CD4-positive, alpha-beta T cell treated with Interleukin-15 for 4 hours (primary cell): ENCODE measurements at regions not wholly inside any gene's neighbourhood (a gene's known extent, or its start where the extent isn't known, plus 50 kb on each side); places are given as distances from the start of the nearest gene placed in this dataset.
"Not testable (repeated sequence)": the region's sequence is repeated elsewhere in the genome, so short reads cannot be mapped to it uniquely, and the experiment has no call there.

ENCODE experiments used
- DNase-seq: peaks from one replicate; pipeline ENCODE4 v3.0.0-alpha.2; 2020; ENCODE audit warnings: low spot score

GRCh38 chr6:119802464-119802863 lies 452.9 kb upstream of the MAN1A1 start:
- no peak for DNase-seq

DNA sequence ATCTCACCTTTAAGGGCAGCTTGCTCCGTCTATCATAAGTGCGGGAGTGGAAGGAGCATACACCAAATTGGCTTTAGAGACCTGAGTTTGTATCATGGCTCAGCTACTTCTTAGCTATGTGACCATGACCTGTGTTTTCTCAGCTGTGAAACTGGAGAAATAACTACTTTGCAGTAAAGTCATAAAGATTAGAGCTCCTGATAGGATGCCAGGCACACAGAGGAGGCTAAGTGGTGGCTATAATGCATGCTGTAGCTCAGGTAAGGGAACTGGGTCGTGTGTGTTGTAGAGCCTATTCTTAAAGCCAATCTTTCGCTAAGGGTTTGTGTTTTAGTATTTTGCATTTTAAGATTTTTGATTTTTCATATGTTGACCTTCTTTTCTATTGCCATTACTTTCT lies 451.5 kb upstream of the MAN1A1 start:
- no peak for DNase-seq

GRCh38 chr6:119800526-119800925 lies 451.0 kb upstream of the MAN1A1 start:
- DNase-seq, result no peak

- no peak for DNase-seq
These were observed 450.3 kb upstream of the MAN1A1 start for GRCh38 chr6:119799596-119800509.

DNA sequence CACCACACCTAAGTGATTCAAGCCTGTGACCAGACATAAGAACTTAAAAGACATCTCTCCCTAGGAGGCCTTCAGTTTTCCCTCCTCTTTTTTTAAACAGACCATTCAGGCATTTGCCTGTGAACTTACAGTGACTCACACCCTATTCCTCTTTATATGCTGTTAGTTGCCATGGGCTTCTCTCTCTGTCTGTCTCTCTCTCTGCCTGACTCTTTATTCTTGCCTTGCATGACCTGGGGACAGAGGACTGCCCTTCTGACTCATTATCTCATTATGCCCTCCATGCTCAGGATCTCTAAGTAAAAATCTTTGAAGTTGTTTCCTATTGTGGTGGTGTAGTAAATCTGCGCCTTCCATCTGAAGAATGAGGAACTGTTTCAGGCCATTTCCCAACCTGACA lies 442.2 kb upstream of the MAN1A1 start:
- DNase-seq, result no peak

DNA sequence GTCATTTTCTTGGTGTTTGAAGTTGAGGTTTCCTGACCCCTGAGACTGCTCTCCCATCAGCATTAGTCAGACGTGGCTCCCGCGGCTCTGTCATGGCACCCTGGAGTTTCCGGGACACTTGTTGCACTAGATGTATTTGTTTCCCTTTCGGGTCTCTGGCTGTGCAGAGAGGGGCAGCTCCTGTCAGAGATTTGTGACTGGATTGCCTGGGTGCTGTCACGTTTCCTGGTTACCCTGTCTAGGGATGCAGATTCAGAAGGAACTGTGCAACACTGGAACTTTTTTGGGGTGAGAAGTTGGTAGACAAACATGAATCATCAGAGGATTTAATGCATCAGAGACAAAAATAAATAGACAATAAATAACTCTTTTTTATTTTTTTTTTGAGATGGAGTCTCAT lies 431.8 kb upstream of the MAN1A1 start:
- no peak for DNase-seq

- no peak for DNase-seq
These were observed 418.6 kb upstream of the MAN1A1 start for GRCh38 chr6:119768201-119768600.

DNA sequence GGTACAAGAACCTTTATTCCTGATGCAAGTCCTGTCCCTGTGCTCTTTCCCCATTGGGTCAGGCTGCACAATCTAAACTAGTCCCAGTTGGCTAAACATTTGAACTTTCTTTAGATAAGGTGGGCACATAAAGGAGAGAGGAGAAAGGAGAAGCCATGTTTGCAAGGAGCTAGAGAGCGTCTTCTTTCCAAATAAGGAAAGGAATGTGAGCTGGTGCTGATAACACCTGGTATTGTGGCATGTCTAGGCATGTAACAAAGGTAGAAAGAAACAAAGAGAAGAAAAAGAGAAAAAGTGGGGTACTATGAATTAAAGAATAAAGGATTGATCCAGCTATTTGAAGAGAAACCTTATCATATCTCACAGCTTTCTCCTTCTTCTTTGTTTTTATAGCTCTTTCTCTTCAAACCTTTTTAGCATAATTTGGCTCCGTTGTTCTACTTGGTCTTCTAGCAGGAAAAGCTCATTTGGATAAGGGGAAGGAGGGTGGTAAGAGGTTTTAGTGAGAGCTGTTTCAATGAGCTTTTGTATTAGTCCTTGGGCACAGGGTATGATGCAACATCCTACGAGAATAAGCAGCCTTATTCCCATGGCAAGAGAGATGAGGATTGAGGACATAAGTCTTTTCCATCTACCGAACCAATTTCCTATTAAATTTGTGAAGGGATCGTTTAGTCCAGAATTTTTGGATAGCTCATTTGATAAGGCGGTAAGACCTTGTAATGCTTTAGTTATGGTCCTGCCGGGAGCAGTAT lies 415.5 kb upstream of the MAN1A1 start:
- DNase-seq, result no peak

- no peak for DNase-seq
These were observed 410.5 kb upstream of the MAN1A1 start for GRCh38 chr6:119760046-119760445.

GRCh38 chr6:119758385-119758784 lies 408.8 kb upstream of the MAN1A1 start:
- no peak for DNase-seq

DNA sequence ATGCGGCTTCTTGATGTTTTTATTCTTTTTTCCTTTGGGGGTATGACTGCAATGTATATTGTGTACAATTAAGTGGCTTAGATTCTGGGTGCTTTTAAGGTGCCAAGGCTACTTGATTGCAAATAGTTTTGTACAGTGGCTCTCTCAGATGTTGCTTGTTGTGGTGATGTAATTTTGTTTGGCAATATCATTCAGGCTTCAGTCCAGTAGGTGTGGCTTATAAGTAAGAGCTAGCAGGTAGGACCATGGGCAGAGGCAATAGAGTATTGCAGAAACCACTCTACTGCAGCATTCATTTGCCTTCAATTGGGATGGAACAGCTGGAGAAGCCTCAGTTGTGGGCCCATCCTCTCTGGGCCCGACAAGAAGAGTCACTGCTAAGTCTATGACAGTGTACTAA lies 407.9 kb upstream of the MAN1A1 start:
- DNase-seq, result no peak

DNA sequence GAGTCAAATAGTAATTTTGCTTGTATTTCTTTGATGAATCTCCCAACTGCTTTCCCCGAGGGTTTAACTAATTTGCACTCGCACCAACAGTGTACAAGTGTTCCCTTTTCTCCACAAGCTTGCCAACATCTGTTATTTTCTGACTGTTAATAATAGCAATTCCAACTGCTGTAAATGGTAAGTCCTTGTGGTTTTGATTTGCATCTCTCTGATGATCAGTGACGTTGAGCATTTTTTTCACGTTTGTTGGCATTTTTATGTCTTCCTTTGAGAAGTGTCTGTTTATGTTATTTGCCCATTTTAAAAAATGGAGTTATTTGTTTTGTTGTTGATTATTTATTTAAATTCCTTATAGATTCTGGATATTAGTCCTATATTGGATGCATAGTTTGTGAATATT lies 399.8 kb upstream of the MAN1A1 start:
- no peak for DNase-seq

GRCh38 chr6:119748535-119748934 lies 399.0 kb upstream of the MAN1A1 start:
- not testable (repeated sequence) for DNase-seq

GRCh38 chr6:119742188-119742803 lies 392.7 kb upstream of the MAN1A1 start:
- DNase-seq, result peak; percentile 43

DNA sequence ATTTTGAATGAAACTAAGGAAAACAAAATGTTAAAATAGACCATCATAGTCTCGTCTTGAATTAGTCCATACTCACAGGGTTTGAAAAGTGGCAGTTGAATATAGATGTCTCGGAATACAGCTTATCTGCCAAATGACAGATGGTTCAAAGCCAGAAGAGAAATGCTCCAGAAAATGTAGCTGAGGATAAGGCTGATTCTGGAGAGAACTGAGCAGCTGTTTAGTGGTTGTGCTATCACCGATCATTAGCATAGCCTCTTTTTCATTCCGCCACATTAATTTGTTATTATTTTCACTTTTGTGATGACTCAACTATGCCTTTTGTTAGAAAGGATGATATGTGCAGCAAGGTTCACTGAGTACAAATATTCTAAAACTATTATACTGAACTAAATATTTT lies 390.2 kb upstream of the MAN1A1 start:
- DNase-seq, result no peak

DNA sequence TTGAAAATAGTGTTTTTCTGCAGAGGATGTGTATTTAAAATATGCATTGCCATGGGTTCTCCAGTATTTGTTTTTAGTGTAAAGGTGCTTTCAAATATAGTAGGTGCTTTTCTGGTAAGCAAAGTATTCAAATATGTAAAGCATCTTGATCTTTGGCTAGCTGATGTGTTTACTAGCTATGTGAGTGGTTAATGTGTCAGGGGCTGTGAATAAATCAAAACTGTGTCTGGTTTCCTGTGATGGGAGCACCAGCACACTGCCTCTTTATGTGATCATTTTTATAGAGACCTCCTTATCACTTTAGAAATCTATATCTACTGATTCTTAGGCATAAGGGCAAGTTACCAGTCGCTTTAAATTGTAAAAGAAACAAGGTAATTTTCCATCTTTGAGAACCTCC lies 388.9 kb upstream of the MAN1A1 start:
- no peak for DNase-seq

GRCh38 chr6:119736296-119737021 lies 386.9 kb upstream of the MAN1A1 start:
- no peak for DNase-seq

GRCh38 chr6:119735530-119735929 lies 386.0 kb upstream of the MAN1A1 start:
- DNase-seq, result no peak

GRCh38 chr6:119734227-119734626 lies 384.7 kb upstream of the MAN1A1 start:
- no peak for DNase-seq

GRCh38 chr6:119728935-119729334 lies 379.4 kb upstream of the MAN1A1 start:
- no peak for DNase-seq

DNA sequence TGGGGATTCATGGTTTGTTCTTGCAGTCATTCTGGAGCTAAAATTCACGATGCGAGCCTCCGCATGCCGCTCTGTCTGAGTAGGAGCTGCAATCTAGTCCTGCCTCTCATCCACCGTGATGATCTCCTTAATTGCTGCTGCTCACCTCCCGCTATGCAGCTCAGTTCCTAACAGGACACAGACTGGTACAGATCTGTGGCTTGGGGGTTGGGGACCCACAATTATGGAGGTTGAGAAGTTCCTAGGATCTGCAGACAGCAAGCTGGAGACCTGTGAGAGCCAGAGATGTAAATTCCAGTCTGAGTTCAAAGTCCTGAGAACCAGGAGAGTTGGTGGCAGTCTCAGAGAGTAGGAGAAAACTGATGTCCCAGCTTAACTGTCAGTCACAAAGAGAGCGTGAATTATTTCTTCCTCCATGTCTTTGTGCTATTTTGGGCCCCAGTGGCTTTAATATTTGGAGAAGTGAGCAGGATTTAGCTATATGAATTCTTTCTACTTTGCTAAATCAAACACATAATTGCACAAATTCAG lies 378.7 kb upstream of the MAN1A1 start:
- no peak for DNase-seq
